Inferior parietal cortex (tissue), 1 donor: ENCODE measurements at regions not wholly inside any gene's neighbourhood (a gene's known extent, or its start where the extent isn't known, plus 50 kb on each side); places are given as distances from the start of the nearest gene placed in this dataset.

Source experiments
- DNase-seq: peaks from one replicate; pipeline ENCODE4 v3.0.0-alpha.2; 2016; ENCODE audit errors: extremely low spot score

DNA sequence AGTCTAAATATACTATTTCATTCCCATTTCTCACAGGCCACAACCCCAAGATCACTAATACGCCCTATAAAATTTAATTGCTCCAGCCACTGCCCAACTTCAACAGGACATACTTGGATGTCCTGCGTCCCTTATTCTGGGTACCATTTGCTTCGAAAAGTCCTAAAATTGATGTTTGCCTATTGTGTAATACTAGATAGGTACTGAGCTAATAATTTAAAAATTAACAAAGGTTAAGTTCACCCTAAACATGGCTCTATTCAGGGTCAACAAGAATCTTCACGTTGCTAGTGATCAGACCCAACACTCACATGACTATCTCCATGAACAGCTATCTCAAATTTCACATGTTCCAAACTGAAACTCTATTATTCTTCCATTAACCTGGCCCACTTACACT is 296.4 kb upstream of the RND3 start:
- no peak for DNase-seq

DNA sequence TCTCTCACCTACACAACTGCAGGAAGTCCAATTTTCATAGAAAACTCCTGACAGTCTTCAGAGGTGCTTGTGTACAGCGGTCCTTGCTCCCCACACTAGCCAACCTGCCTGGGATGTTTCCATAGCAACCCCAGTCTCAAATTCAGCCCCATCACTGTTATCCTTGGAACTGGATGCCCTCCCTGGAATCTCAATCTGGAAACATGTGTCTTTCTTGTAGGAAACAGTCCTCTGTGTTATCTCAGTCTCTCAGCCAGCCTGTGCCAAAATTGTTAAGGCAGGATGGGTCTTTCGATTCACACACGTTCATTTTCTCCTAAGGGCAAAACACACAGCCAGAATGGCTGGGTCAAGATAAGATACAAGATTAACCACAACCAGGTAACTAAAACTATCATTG is 295.5 kb upstream of the RND3 start:
- DNase-seq = no peak

DNA sequence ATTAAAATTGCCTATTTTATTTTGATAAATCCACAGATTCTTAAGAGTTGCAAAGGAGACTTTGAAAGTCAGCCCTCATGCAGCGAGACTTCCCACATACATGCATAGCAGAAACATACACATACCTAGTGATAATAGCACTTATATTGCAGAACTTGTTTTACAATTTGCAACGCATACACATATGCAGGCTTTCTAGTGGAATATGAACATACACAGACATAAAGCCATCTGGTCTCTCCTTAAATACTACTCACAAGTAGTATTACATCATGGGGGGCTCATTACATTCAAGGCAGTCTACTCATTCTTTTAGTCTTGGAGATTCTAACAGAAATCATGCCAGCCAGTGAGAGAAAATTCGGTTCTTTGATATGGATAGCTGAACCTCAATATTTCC is 295.1 kb upstream of the RND3 start:
- DNase-seq = no peak

GRCh38 chr2:150781142-150781541 is 293.7 kb upstream of the RND3 start:
- no peak for DNase-seq

DNA sequence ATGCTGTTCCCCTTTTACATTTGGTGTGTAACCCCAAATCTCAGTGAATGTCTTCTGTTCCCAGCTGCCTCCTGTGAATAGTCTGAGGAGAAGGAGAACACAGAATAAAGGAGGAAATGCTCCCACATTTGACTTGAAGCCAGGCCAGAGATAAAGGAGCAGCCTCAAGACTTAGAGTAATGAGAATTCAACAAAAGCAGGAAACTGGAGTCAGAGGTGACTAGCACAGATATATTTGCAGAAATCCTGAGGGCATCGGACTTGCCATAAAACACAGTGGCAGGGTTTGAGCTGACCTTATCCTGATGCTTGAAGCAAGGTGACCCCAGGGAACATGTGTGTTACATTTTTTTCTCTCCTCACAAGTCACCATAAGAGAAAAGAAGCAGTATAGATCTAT is 291.4 kb upstream of the RND3 start:
- no peak for DNase-seq

DNA sequence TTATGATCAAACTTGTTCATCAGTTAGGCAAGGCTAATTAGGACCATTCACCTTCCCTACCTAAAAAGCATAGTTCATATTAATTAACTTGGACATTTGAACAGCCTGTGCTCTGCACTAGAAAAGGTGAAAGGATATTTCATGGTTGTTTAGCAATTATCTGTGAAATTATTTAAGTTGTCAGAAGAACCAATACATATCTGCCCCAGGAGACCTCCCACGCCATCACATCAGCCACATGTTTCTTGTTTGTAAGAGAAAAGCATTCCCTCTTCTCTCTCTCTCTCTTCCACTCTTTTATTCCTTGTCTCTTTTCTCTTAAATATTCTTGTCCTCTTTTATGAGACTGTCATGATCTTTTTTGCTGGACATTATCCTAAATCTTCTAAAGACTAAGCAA is 282.0 kb upstream of the RND3 start:
- no peak for DNase-seq

DNA sequence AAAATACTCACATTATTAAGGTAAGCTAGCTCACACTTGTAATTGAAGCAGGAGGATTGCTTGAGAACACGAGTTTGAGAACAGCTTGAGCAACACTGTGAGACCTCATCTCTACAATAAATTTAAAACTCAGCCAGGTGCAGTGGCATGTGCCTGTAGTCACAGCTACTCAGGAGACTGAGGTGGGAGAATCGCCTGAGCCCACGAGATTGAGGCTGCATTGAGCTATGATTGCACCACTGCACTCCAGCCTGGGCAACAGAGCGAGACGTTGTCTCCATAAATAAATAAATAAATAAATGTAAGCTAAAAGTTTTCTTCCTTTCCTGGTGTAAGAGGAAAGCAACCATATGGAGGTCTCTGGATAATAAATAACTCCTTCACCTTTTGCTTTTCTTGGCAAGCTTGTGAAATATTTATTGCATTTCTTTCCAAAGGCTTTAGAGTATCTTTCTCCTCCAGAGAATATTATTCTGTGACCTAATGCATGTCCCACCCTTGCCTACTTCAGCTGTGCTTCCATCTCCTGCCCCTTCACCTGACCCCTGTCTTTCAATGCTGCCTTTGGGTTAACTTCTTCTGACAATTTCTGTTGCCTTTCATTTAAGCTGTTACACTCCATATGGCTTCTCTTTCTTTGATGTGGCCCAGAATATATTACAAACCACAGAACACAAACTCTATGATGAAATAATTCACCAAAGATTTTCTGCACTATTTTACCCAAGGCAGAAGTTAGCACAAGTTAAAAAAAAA is 280.7 kb upstream of the RND3 start:
- DNase-seq = no peak

- DNase-seq = no peak
These were observed 275.1 kb upstream of the RND3 start for GRCh38 chr2:150762571-150762970.

GRCh38 chr2:150759531-150759930 is 272.1 kb upstream of the RND3 start:
- DNase-seq = no peak

- no peak for DNase-seq
These were observed 271.6 kb upstream of the RND3 start for GRCh38 chr2:150759106-150759505.

DNA sequence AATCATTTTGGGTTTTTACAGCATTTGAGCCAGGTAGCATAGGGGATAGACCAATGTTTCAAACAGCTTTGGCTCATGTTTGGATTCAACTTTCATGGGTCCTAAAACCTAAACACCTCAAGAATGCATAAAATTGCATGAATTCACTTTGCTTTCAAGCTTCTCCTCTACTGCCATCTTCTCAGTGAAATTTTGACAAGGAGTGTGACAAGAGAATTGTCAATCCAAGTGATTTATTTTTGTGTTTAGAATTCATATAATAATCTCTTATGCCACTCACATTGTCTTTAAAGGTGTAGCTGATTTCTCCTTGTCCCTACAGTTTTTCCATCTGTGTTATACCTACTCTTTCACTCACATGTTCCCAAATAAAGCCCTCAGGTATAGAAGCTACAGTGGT is 264.8 kb upstream of the RND3 start:
- no peak for DNase-seq

- no peak for DNase-seq
These were observed 263.3 kb upstream of the RND3 start for GRCh38 chr2:150750720-150751119.

DNA sequence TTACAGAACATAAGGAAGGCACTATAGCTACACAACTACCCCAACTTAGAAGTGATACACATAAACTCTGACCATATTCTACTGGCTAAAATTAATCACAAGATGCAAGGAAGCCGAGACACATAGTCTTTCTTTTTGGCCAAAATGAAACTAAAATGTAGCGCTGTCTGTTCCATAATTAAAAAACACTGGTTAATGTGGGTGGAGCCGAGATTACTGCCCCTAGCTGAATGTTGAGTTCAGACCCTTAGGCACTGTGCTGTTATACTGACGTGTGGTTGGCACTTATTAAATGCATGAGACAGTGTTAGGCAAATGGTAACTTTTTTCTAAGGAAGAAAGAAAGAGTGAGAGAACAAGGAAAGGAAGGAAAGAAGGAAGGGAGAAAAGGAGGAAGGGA is 254.6 kb upstream of the RND3 start:
- DNase-seq = no peak

DNA sequence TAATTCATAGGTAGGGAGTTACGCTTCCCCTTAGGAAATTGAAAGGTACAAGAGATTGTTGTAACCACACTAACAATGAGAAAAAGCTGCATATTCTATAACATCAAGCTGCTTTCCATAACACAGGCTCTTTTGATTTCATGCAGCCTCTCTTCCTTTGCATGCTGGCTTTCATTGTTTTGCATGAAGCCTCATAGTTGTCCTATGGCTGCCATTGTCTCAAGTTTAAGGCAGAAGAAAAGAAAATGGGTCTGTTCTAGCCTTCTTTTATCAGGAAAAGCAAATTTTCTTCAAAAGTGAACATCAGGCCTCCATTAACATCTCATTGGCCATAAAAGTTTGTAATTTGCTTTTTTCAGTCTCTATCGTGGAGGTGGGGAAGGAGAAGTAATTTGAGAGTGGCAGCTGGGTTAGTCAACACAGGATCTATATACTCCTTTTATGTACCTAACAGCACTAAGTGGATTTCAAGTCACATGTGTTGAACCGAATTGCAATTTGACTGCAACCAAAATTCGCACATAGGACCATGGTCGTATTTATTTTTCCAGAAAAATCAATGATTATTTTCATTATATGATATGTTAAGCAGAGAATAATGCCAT is 248.5 kb upstream of the RND3 start:
- DNase-seq = no peak

GRCh38 chr2:150733051-150733618 is 245.7 kb upstream of the RND3 start:
- DNase-seq = no peak

- no peak for DNase-seq
These were observed 245.0 kb upstream of the RND3 start for GRCh38 chr2:150732491-150732890.

GRCh38 chr2:150732064-150732463 is 244.6 kb upstream of the RND3 start:
- no peak for DNase-seq

GRCh38 chr2:150729495-150729955 is 242.1 kb upstream of the RND3 start:
- DNase-seq = no peak

DNA sequence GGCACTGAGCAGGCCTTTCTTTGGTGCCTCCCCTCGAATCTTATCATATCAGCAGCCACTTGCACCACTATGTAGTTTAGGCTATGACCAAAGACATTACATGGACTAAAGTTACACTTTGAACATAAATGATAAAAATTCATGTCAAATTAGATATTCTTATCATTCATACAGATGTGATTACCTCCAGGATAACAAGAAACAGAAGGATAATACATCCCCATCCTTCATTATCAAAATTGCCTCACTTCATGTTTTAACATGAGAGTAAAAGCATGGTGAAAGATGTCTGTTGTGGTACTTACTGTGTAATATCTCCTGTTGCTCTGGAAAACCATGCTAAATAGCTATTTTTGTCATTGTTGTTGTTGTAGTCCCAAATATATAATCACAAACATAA is 230.8 kb upstream of the RND3 start:
- no peak for DNase-seq

DNA sequence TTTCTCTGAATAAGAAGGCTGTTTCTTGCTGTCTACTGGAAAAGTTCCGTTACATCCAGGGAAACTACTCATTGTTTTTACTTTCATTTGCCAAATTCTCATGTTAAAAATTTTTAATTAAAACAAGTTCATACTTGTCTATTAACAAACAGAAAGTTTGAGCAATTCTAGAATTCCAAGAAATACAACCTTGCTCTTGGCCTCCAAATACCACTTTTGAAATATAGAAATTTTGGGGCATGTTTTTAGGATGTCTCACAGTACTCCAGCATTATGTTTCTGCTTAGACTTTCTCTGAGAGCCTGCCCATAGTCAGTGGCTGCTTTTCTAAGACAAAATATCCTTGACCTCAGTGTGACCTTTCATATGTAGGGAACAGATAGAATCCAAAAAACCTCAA is 228.7 kb upstream of the RND3 start:
- DNase-seq = no peak

- no peak for DNase-seq
These were observed 228.0 kb upstream of the RND3 start for GRCh38 chr2:150715501-150715900.

DNA sequence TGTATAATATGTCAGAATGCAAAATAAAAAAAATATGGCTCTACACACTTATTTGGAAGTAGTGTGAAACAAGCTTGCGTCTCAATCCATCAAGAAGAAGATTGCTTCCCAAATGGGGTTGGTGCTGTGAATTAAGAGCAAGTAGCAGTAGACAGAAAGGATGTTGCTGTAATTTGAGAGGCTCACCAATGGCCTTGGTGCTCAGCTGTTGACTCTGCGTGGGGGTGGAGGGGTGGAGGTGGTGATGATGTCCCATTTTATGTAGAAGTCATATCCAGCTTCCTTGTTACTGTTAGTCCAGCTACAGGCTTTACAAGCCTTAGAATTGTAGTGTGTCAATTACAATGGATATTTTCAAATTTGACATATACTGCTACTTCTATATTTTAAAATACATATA is 223.4 kb upstream of the RND3 start:
- no peak for DNase-seq

DNA sequence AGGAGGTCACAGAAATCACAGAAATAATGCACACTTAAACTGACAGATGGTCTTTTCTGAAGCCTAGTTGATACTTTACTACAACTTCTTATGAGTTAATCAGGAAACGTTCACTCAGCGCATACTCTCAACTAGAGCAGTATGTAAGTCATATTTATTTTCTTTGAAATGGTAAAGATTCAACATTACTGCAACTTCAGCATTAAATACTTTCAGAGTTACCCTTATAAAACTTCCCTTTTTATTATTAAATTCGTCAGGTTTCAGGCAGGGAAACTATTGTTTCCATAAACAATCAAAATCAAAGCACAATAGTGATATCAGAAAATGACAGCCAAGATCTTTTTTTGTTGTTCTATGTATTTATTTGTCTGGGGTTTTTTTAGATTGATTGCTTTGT is 222.6 kb upstream of the RND3 start:
- no peak for DNase-seq
